Aorta (tissue), 5 donors: ENCODE measurements at regions not wholly inside any gene's neighbourhood (a gene's known extent, or its start where the extent isn't known, plus 50 kb on each side); places are given as distances from the start of the nearest gene placed in this dataset.
"Not testable (repeated sequence)": the region's sequence is repeated elsewhere in the genome, so short reads cannot be mapped to it uniquely, and the experiment has no call there.

Source experiments
- ATAC-seq: fragments of 200-7000 bp; cut with Tn5 transposase; one replicate; pipeline ENCODE4 v1.9.1; 2022; ENCODE audit warnings: moderate library complexity; ENCODE audit not compliant: low FRiP score
- DNase-seq, 2 donors: peaks; one replicate each; pipeline ENCODE4 v3.0.0-alpha.2; 2020
- H3K27ac ChIP-seq, 2 donors: one replicate each; pipeline ENCODE4 v1.5.1; 2013; ENCODE audit warnings: low read length in 2 of 2, mild to moderate bottlenecking in 2 of 2, moderate library complexity in 2 of 2, control low read depth in 1 of 2, inconsistent platforms in 1 of 2, low read depth in 1 of 2
- H3K27me3 ChIP-seq, 2 donors: one replicate each; pipeline ENCODE4 v1.6.1; 2013; ENCODE audit warnings: control low read depth in 1 of 2, low read length in 1 of 2, mild to moderate bottlenecking in 1 of 2, moderate library complexity in 1 of 2; ENCODE audit not compliant: insufficient read depth in 2 of 2, control insufficient read depth in 1 of 2
- H3K36me3 ChIP-seq, 2 donors: one replicate each; pipeline ENCODE4 v1.6.1; 2013; ENCODE audit warnings: control low read depth in 1 of 2, low read length in 1 of 2, mild to moderate bottlenecking in 1 of 2; ENCODE audit not compliant: insufficient read depth in 2 of 2, control insufficient read depth in 1 of 2
- H3K4me1 ChIP-seq, 2 donors: one replicate each; pipeline ENCODE4 v1.6.1; 2013; ENCODE audit warnings: low read length in 2 of 2, control low read depth in 1 of 2, mild to moderate bottlenecking in 1 of 2, moderate library complexity in 1 of 2; ENCODE audit not compliant: insufficient read depth in 2 of 2, control insufficient read depth in 1 of 2
- H3K4me3 ChIP-seq, 2 donors: one replicate each; pipeline ENCODE4 v1.5.1; 2013; ENCODE audit warnings: low read length in 2 of 2, control low read depth in 1 of 2, mild to moderate bottlenecking in 1 of 2
- H3K9me3 ChIP-seq: one replicate; pipeline ENCODE4 v1.6.1; 2013; ENCODE audit warnings: mild to moderate bottlenecking, low read length; ENCODE audit not compliant: control insufficient read depth
- WGBS, 2 donors: extraction: QIAGEN DNeasy Blood & Tissue Kit; methylation state at CpG; one replicate each; pipeline ENCODE4 v1.1.7; 2013; 5-methylcytosine and 5-hydroxymethylcytosine counted together
- intact Hi-C, 2 donors: fragments of 100-400 bp; cut with DNase I; formaldehyde crosslinking; loops; one replicate each; pipeline versions ENCODE4 v1.14.2 to v1.15.0; 2022
- donor health status: healthy with polysubstance abuse.
- donor health status: Bipolar disorder and iron deficiency.
- donor health status: DM: no; HTN: no; CAD: no.
- donor health status: DM: no; HTN: no; CAD: no.
- donor health status: DM: yes; HTN: yes; CAD: no.

DNA sequence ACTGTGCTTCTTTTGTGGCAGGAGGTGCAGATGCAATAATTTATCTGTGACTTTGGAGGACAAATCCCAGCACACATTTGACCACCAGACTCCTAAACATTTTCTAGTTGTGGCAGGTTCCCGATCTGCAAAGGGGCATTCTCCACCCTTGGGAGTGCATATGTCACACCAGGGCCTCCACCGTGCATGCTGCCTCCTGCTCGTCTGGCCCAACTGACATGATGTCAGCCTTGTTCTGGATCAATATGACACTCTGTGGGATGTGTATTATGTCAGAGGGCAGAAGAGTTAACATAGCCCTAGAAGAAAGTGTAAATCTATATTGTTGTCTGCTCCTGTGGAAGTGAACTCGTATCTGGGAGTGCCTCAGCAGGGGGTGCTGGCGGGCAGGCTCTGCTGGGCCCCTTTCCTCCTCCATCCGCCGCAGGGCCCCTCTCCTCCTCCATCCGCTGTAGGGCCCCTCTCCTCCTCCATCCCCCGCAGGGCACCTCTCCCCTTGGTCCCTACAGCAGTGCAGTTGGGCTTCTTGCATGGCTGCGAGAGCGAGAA is 97.7 kb upstream of the PPP1R26 start:
- DNase-seq: no peak
- intact Hi-C loops: no loop called here
- Histone ChIP-seq H3K4me3 (no peak overlapping the region), H3K27ac (no peak overlapping the region), H3K4me1 (no peaks in the 10 kb centered on the region), H3K36me3 (no peaks in the 10 kb centered on the region), H3K9me3 (peaks cover 4% of the 10 kb centered on the region), H3K27me3 (no peaks in the 10 kb centered on the region)
- no peak for ATAC-seq
- WGBS, 2 donors: 59 to 71% methylated on average over 11 of the region's 11 CpGs

DNA sequence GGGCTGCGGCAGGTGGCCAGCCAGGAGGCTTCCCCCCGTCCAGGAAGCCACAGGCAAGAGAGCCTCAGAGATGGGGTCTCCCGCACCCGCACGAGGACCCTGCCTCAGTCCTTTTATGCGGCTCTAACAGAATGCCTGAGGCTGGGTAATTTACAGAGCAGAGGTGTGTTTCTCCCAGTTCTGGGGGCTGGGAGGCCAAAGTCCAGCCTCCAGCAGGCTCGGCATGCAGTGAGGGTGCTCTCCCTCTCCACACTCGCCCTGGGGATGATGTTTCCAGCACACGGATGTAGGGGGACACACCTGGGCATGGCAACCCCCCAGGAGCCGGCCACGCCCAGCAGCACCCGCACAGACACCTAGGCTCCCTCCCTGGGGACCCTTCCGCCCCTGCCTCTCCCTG is 95.4 kb upstream of the PPP1R26 start:
- peaks cover 3% of the 10 kb centered on the region for H3K9me3 ChIP-seq
- H3K27me3 ChIP-seq: no peaks in the 10 kb centered on the region
- H3K4me3 ChIP-seq: no peak overlapping the region
- WGBS, 2 donors: 71 to 80% methylated on average over 13 of the region's 13 CpGs
- no peak overlapping the region for H3K27ac ChIP-seq
- intact Hi-C loops: no loop called here
- ATAC-seq: no peak
- H3K36me3 ChIP-seq: no peaks in the 10 kb centered on the region
- DNase-seq: no peak
- no peaks in the 10 kb centered on the region for H3K4me1 ChIP-seq

DNA sequence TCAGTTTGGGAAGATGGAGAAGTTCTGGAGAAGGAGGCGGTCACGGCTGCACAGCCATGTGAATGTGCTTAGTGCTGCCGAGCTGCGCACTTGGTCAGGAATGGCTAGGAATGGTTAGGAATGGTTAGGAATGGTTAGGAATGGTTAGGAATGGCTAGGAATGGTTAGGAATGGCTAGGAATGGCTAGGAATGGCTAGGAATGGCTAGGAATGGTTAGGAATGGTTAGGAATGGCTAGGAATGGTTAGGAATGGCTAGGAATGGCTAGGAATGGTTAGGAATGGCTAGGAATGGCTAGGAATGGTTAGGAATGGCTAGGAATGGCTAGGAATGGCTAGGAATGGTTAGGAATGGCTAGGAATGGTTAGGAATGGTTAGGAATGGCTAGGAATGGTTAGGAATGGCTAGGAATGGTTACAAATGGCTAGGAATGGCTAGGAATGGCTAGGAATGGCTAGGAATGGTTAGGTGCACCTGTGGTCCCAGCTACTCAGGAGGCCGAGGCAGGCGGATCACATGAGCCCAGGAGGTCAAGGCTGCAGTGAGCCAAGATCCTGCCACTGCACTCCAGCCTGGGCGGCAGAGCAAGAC is 94.7 kb upstream of the PPP1R26 start:
- H3K27me3 ChIP-seq, H3K4me3 ChIP-seq, intact Hi-C loops, DNase-seq, H3K4me1 ChIP-seq, H3K27ac ChIP-seq, H3K9me3 ChIP-seq, ATAC-seq, H3K36me3 ChIP-seq: not testable (repeated sequence)
- WGBS, 2 donors: 77 to 78% methylated on average over 7 of the region's 7 CpGs

DNA sequence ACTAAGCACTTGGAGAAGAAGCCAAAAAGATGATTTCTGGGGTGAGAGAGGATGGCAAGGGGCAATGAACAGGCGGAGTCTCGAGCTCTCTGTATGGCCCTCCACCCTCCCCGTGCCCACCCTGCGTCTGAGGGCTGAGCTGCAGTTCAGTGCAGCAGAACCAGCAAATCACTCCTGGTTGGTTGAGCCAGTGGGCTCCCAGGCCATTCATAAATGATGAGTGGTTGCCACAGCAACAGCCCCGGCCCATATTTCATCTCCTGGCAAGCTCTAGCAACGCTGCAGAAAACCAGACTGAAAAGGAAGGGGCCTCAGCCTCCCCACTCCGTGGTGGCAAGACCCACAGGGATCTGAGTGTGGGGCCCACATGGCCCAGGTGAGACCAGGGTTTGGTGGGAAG is 93.8 kb upstream of the PPP1R26 start:
- 35 to 48% methylated on average over 7 of the region's 7 CpGs for WGBS, 2 donors
- Histone ChIP-seq H3K4me1 (no peaks in the 10 kb centered on the region), H3K27ac (no peak overlapping the region), H3K36me3 (no peaks in the 10 kb centered on the region), H3K27me3 (no peaks in the 10 kb centered on the region), H3K4me3 (no peak overlapping the region), H3K9me3 (no peaks in the 10 kb centered on the region)
- ATAC-seq: no peak
- no peak for DNase-seq
- intact Hi-C loops: no loop called here

DNA sequence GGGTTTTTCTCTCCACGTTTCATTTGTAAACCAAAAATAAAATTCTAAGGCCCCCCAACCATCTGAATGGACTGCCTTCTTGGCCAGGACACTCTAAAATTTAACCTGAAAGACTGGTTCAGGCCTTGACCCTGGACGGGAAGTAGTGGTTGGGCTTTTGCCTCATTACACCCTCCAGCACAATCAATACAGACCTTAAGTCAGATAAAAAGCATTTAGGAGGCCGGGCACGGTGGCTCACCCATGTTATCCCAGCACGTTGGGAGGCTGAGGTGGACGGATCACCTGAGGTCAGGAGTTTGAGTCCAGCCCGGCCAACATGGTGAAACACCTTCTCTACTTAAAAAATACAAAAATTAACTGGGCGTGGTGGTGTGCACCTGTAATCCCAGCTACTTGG is 91.6 kb upstream of the PPP1R26 start:
- no peaks in the 10 kb centered on the region for H3K9me3 ChIP-seq
- no peak overlapping the region for H3K27ac ChIP-seq
- H3K4me3 ChIP-seq: no peak overlapping the region
- no peaks in the 10 kb centered on the region for H3K4me1 ChIP-seq
- no peaks in the 10 kb centered on the region for H3K36me3 ChIP-seq
- DNase-seq (no peak), ATAC-seq (no peak)
- intact Hi-C loops: no loop called here
- no peaks in the 10 kb centered on the region for H3K27me3 ChIP-seq
- WGBS, 2 donors: 66 to 67% methylated on average over 8 of the region's 8 CpGs

DNA sequence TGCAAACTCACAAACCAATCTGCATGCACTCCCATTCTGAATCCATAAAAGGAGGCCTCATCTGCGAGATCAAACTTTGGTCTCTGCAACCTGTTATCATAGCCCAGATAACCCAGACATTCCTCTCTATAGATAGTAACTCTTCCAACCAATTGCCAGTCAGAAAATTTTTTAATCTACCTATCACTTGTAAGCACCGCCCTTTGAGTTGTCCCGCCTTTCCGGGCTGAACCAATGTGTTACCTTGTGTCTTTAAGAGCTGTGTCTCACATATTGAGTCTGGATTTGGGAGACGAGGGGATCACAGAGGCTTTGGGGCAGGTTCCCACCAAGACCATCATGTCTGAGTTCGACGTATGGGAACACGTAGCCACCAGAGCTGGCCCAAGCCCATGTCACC is 91.1 kb upstream of the PPP1R26 start:
- Histone ChIP-seq H3K4me3 (no peak overlapping the region), H3K36me3 (no peaks in the 10 kb centered on the region), H3K27me3 (no peaks in the 10 kb centered on the region), H3K9me3 (no peaks in the 10 kb centered on the region), H3K4me1 (no peaks in the 10 kb centered on the region), H3K27ac (no peak overlapping the region)
- no peak for ATAC-seq
- no peak for DNase-seq
- intact Hi-C loops: no loop called here
- WGBS, 2 donors: 82 to 83% methylated on average over 8 of the region's 8 CpGs

DNA sequence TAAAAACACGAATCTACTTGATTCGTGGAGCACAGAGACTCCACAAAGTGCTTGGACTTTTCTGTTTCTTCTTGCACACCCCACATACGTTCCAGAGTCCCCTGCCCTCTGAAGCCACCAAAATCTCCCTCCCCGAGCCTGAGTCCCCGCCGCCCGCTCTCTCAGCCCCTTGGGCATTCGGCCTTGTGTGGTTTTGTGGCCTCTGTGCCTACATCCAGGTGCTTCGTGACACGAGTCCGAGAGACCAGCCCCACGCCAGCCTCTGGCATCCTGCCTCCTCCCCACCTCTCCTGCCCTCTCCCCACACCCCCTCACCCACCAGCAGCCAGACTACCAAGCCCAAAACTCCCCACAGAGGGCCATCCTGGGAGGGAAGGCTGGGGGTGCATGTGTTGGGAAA is 87.8 kb upstream of the PPP1R26 start:
- no peak for ATAC-seq
- WGBS, 2 donors: 79% methylated on average over 12 of the region's 12 CpGs
- H3K27ac ChIP-seq: no peak overlapping the region
- H3K27me3 ChIP-seq: no peaks in the 10 kb centered on the region
- peaks cover 6% of the 10 kb centered on the region for H3K9me3 ChIP-seq
- intact Hi-C loops: no loop called here
- no peak overlapping the region for H3K4me3 ChIP-seq
- no peaks in the 10 kb centered on the region for H3K4me1 ChIP-seq
- no peak for DNase-seq
- no peaks in the 10 kb centered on the region for H3K36me3 ChIP-seq

DNA sequence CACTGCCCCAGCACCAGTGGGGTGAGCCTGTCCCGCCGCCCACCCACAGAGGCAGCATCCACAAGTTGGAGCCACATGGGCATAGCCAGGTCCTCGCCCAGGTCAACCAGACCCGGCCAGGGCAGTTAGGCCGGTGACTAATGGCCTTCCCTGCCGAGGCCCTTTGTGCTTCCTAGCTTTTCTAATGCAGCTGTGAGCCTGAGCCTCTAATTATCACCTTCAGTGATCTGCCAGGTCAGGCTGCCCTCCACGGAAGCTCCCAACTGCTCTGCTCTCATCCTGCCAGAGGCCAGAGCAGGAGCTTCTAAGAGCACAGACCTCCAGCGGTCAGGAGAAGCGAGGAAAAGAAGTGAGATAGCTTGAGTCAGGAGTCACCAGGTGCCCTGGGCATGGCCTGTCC is 87.1 kb upstream of the PPP1R26 start:
- intact Hi-C loops: no loop called here
- no peak for ATAC-seq
- H3K4me1 ChIP-seq: no peaks in the 10 kb centered on the region
- H3K27ac ChIP-seq: no peak overlapping the region
- no peak overlapping the region for H3K4me3 ChIP-seq
- WGBS, 2 donors: 44 to 50% methylated on average over 9 of the region's 9 CpGs
- H3K27me3 ChIP-seq: no peaks in the 10 kb centered on the region
- DNase-seq: no peak
- peaks cover 6% of the 10 kb centered on the region for H3K9me3 ChIP-seq
- H3K36me3 ChIP-seq: no peaks in the 10 kb centered on the region

DNA sequence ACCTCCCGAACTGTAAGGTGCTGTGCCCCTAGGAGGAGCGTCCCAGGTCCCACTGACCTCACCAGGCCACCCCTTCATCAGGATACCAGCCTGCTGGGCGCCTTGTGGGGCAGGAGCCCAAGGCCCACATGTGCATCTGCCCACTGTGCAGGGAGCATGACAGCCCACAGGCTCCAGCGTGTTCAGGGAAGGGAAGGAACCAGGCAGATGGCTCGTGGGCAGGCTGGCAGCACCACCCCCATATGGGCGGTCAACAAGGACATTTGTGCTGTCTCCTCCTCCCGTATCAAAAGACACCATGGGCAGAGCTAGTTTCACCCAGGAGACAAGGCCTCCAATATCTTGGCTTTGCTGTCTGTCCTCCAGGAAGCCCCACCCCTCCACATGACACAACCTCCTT is 85.5 kb upstream of the PPP1R26 start:
- Histone ChIP-seq H3K27me3 (no peaks in the 10 kb centered on the region), H3K4me3 (no peak overlapping the region), H3K4me1 (no peaks in the 10 kb centered on the region), H3K27ac (no peak overlapping the region), H3K36me3 (no peaks in the 10 kb centered on the region), H3K9me3 (peaks cover 6% of the 10 kb centered on the region)
- intact Hi-C loops: no loop called here
- WGBS, 2 donors: 81% methylated on average over 7 of the region's 7 CpGs
- ATAC-seq (no peak), DNase-seq (no peak)
